ENCODE measurements at regions not wholly inside any gene's neighbourhood (a gene's known extent, or its start where the extent isn't known, plus 50 kb on each side); places are given as distances from the start of the nearest gene placed in this dataset.

DNA sequence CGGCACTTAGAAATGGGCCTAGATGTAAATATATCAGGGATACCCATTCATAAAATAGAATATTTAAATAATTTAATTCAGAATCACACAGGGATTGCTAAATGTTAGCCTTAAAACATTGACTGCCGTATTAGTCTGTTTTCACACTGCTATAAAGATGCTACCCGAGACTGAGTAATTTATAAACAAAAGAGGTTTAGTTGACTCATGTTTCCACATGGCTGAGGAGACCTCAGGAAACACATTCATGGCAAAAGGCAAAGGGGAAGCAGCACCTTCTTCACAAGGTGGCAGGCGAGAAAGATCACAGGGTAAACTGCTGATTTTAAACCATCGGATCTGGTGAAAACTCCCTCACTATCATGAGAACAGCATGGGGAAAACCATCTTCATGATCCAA is 223.6 kb upstream of the GULP1 start:
- H3K4me3 ChIP-seq (ENCODE audit: low read length), result no peak overlapping the region
- peak; percentile 34 for DNase-seq (ENCODE audit: low read depth)
- TF ChIP-seq, protein P1, sequence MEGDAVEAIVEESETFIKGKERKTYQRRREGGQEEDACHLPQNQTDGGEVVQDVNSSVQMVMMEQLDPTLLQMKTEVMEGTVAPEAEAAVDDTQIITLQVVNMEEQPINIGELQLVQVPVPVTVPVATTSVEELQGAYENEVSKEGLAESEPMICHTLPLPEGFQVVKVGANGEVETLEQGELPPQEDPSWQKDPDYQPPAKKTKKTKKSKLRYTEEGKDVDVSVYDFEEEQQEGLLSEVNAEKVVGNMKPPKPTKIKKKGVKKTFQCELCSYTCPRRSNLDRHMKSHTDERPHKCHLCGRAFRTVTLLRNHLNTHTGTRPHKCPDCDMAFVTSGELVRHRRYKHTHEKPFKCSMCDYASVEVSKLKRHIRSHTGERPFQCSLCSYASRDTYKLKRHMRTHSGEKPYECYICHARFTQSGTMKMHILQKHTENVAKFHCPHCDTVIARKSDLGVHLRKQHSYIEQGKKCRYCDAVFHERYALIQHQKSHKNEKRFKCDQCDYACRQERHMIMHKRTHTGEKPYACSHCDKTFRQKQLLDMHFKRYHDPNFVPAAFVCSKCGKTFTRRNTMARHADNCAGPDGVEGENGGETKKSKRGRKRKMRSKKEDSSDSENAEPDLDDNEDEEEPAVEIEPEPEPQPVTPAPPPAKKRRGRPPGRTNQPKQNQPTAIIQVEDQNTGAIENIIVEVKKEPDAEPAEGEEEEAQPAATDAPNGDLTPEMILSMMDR (IDR thresholded peaks at IDR 0.05; ENCODE audit: insufficient read depth, low read depth, low read length, missing control alignments), result no peak

DNA sequence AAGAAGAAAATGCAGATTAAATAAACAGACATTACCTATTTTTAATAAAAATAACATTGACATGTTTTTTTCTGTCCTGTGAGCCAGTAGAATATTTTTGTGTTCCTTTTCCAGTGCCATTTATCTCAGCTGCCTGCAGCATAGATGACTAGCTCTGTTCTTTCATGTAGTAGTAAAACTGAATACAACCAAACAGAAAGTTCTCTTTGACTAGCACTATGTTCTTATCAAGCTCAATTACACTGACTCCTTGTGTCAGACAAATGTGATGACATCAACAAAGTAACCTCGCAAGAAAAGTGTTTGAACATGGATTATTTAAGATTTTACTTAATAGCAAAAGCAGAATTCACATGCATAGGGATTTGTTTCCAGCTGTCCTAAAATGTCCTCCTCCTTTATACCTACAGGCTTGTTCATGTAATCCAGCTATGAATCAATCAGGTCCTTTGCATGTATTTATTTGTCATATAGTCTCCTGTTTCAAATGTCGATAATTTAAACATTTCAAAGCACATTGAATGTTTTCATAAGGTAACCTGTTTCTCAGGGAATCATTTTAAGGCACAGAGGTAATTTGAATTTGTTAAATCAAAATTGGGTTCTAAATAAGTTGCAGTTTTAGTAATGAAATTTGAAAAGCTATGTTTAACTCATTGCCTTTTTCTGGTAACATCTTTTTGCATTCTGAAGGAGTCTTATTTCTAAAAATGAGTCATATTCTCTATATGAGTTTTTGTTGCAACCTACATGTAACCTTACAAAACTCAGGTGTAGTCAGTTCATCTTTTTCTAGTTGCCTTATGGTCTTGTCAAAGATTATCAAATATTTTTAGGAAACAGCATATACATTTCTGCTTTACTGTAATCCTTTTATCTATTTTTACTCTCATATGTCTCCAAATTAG is 215.3 kb upstream of the GULP1 start:
- no peak overlapping the region for H3K4me3 ChIP-seq (ENCODE audit: low read length)
- TF ChIP-seq, protein P1 (IDR thresholded peaks at IDR 0.05; ENCODE audit: insufficient read depth, low read depth, low read length, missing control alignments), result no peak
- DNase-seq (ENCODE audit: low read depth), result no peak

DNA sequence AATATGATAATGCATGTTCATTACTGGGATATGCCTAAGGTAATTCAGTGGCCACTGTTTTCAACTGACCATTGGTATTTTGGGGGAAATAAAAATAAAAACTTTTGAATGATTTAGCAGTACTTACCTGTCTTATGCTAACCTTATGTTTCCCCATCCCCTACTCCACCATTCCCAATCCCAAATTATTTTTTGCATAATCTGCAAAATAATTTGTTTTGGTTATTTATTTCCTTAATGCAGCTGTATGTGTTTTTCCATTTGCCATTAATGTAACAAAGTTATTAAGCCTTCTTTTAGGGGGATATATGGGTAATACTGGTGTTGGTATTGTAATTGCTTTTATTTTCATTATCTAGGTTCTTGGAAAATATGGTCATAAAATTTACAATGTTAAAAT is 213.9 kb upstream of the GULP1 start:
- DNase-seq (ENCODE audit: low read depth), result no peak
- TF ChIP-seq, protein P1 (IDR thresholded peaks at IDR 0.05; ENCODE audit: insufficient read depth, low read depth, low read length, missing control alignments), result no peak
- no peak overlapping the region for H3K4me3 ChIP-seq (ENCODE audit: low read length)

DNA sequence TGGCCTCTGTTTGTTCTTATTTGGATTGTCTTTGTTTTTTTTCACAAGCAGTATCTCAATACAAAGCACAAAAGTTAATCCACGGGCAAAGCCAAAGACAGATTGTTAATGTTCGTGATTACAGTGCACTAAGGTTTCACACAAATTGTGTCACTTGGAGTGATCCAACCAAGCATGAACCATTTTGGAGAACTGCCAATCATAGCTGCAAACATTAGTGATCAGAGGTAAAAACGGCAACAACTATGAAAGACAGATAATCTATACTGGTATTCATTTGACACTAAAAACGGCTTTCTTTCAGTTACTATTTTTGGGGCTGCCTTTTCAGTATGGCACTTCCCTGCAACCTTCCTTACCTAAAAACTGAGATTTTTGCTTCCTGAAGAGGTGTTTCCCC is 213.1 kb upstream of the GULP1 start:
- TF ChIP-seq, protein P1 (IDR thresholded peaks at IDR 0.05; ENCODE audit: insufficient read depth, low read depth, low read length, missing control alignments), result no peak
- DNase-seq (ENCODE audit: low read depth), result no peak
- no peak overlapping the region for H3K4me3 ChIP-seq (ENCODE audit: low read length)

DNA sequence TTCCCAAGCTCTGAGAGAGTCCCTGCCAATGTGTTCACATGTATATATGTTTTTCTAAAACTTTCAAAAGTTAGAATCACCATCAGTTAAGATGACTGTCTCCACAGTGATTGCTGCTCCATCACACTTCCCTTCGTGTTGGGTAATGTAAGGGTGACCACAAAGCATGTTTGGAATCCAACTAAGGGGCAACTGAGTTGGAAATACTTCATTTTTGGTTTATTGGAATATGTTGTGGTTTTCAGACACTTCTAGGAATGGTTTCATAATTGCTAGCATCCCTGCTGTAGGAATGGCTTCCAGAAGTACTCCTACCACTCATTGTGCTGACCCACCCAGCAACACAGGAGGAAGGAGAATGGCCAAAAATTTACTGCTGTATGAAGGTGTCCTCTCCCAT is 212.5 kb upstream of the GULP1 start:
- DNase-seq (ENCODE audit: low read depth), result no peak
- TF ChIP-seq, protein P1 (IDR thresholded peaks at IDR 0.05; ENCODE audit: insufficient read depth, low read depth, low read length, missing control alignments), result no peak

DNA sequence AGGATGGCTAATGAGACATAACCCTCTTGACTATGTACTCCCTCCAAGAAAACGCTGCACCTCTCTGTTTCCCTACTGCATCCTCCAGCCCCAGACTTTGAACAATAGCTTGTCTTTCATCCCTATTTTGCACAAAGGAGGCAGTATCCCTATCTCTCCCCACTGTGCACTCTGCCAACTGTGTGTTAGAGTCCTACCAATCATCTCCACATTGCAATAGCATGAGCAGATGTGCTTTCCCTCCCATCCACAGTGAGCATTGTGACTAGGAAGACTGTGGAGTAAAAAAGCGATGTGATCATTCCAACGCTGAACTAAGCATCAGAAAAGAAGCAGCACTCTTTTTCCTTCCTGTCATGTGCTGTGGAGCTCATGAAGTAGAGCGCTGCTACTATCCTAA is 206.3 kb upstream of the GULP1 start:
- no peak overlapping the region for H3K4me3 ChIP-seq (ENCODE audit: low read length)
- DNase-seq (ENCODE audit: low read depth), result no peak
- TF ChIP-seq, protein P1 (IDR thresholded peaks at IDR 0.05; ENCODE audit: insufficient read depth, low read depth, low read length, missing control alignments), result no peak

More for the DNA sequence above, 212.5 kb upstream of the GULP1 start:
- no peak overlapping the region for H3K4me3 ChIP-seq (ENCODE audit: low read length)

DNA sequence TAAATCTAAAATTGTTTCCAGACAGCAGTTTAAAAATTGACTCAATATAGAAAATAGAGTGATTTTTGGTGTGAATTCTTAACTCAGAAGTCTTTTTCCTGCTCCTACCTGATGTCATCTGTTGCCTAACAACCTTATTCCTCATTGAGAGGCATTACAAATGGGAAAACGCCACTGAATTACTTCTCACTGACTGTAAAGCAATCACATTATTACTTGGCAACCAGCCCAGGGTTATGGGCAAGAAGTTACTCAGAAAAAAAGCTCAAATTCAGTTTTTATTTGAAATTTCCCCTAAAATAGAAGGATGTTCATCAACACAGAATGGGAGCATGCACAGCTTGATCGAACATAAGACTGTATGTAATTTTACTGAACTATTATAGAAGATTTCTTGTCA is 201.8 kb upstream of the GULP1 start:
- TF ChIP-seq, protein P1 (IDR thresholded peaks at IDR 0.05; ENCODE audit: insufficient read depth, low read depth, low read length, missing control alignments), result no peak
- DNase-seq (ENCODE audit: low read depth), result peak; percentile 44

More for the DNA sequence above, 201.8 kb upstream of the GULP1 start:
- no peak overlapping the region for H3K4me3 ChIP-seq (ENCODE audit: low read length)
